ENCODE measurements at regions not wholly inside any gene's neighbourhood (a gene's known extent, or its start where the extent isn't known, plus 50 kb on each side); places are given as distances from the start of the nearest gene placed in this dataset.
"Not testable (repeated sequence)": the region's sequence is repeated elsewhere in the genome, so short reads cannot be mapped to it uniquely, and the experiment has no call there.

GRCh38 chr18:62652057-62652629 lies 63.2 kb upstream of the PHLPP1 start:
- not testable (repeated sequence) for H3K4me1 ChIP-seq (replicated peaks); DNase-seq (ENCODE audit: low read depth in 1 of 2, low spot score in 2 of 2); H3K27me3 ChIP-seq (replicated peaks); H3K36me3 ChIP-seq; H3K27ac ChIP-seq; H3K4me3 ChIP-seq; H3K9me3 ChIP-seq (replicated peaks)

GRCh38 chr18:62655520-62656219 lies 59.7 kb upstream of the PHLPP1 start:
- no peaks in the 10 kb centered on the region for H3K36me3 ChIP-seq
- H3K27me3 ChIP-seq (replicated peaks), result no peaks in the 10 kb centered on the region; the same call in 1 of the 2 replicates
- no peak for DNase-seq (ENCODE audit: low read depth in 1 of 2, low spot score in 2 of 2)
- H3K27ac ChIP-seq, result no peak overlapping the region
- H3K9me3 ChIP-seq (replicated peaks), result no peaks in the 10 kb centered on the region
- no peaks in the 10 kb centered on the region for H3K4me1 ChIP-seq (replicated peaks)
- H3K4me3 ChIP-seq, result no peak overlapping the region

GRCh38 chr18:62658028-62658427 lies 57.3 kb upstream of the PHLPP1 start:
- no peak overlapping the region for H3K4me3 ChIP-seq
- no peak for DNase-seq (ENCODE audit: low read depth in 1 of 2, low spot score in 2 of 2)
- 0 out of 2 replicates have a peak, but pooled peaks cover 3% of the 10 kb centered on the region for H3K9me3 ChIP-seq (replicated peaks)
- no peak overlapping the region for H3K27ac ChIP-seq
- H3K27me3 ChIP-seq (replicated peaks), result no peaks in the 10 kb centered on the region; the same call in 1 of the 2 replicates
- H3K36me3 ChIP-seq, result no peaks in the 10 kb centered on the region
- H3K4me1 ChIP-seq (replicated peaks), result peaks cover 3% of the 10 kb centered on the region; the same call in 1 of the 2 replicates

- peaks cover 17% of the 10 kb centered on the region for H3K4me1 ChIP-seq (replicated peaks)
- no peak overlapping the region for H3K27ac ChIP-seq
Measured at GRCh38 chr18:62659698-62660097, 55.6 kb upstream of the PHLPP1 start.

GRCh38 chr18:62660691-62661090 lies 54.6 kb upstream of the PHLPP1 start:
- 0 out of 2 replicates have a peak, but pooled peaks cover 3% of the 10 kb centered on the region for H3K9me3 ChIP-seq (replicated peaks)
- no peak overlapping the region for H3K27ac ChIP-seq
- H3K36me3 ChIP-seq, result no peaks in the 10 kb centered on the region
- peaks cover 17% of the 10 kb centered on the region for H3K4me1 ChIP-seq (replicated peaks)
- no peak for DNase-seq (ENCODE audit: low read depth in 1 of 2, low spot score in 2 of 2)
- H3K4me3 ChIP-seq, result no peak overlapping the region
- H3K27me3 ChIP-seq (replicated peaks), result no peaks in the 10 kb centered on the region

More at GRCh38 chr18:62659698-62660097, 55.6 kb upstream of the PHLPP1 start:
- H3K9me3 ChIP-seq (replicated peaks), result 0 out of 2 replicates have a peak, but pooled peaks cover 3% of the 10 kb centered on the region
- H3K36me3 ChIP-seq, result no peaks in the 10 kb centered on the region
- no peaks in the 10 kb centered on the region for H3K27me3 ChIP-seq (replicated peaks)
- no peak overlapping the region for H3K4me3 ChIP-seq
- no peak for DNase-seq (ENCODE audit: low read depth in 1 of 2, low spot score in 2 of 2)

- Histone ChIP-seq H3K27me3 (replicated peaks) (peaks cover 4% of the 10 kb centered on the region; the same call in 1 of the 2 replicates), H3K9me3 (replicated peaks) (0 out of 2 replicates have a peak, but pooled peaks cover 3% of the 10 kb centered on the region), H3K27ac (peak overlapping the region; percentile 47), H3K4me1 (replicated peaks) (peaks cover 17% of the 10 kb centered on the region), H3K4me3 (no peak overlapping the region), H3K36me3 (no peaks in the 10 kb centered on the region)
- DNase-seq (ENCODE audit: low read depth in 1 of 2, low spot score in 2 of 2), result peak; percentile 66 to 72
Measured at GRCh38 chr18:62663731-62664336, 51.5 kb upstream of the PHLPP1 start.

GRCh38 chr18:62664414-62664813 lies 50.9 kb upstream of the PHLPP1 start:
- Histone ChIP-seq H3K4me1 (replicated peaks) (peaks cover 17% of the 10 kb centered on the region), H3K36me3 (no peaks in the 10 kb centered on the region), H3K27ac (no peak overlapping the region), H3K27me3 (replicated peaks) (peaks cover 4% of the 10 kb centered on the region; the same call in 1 of the 2 replicates), H3K9me3 (replicated peaks) (0 out of 2 replicates have a peak, but pooled peaks cover 3% of the 10 kb centered on the region), H3K4me3 (no peak overlapping the region)
- DNase-seq (ENCODE audit: low read depth in 1 of 2, low spot score in 2 of 2), result no peak

GRCh38 chr18:62665188-62665587 lies 50.2 kb upstream of the PHLPP1 start:
- peaks cover 4% of the 10 kb centered on the region; the same call in 1 of the 2 replicates for H3K27me3 ChIP-seq (replicated peaks)
- H3K36me3 ChIP-seq, result no peaks in the 10 kb centered on the region
- 0 out of 2 replicates have a peak, but pooled peaks cover 3% of the 10 kb centered on the region for H3K9me3 ChIP-seq (replicated peaks)
- H3K4me3 ChIP-seq, result no peak overlapping the region
- no peak overlapping the region for H3K27ac ChIP-seq
- DNase-seq (ENCODE audit: low read depth in 1 of 2, low spot score in 2 of 2), result no peak
- H3K4me1 ChIP-seq (replicated peaks), result peaks cover 17% of the 10 kb centered on the region

Data from SJSA1 (cell line).